GM18907 (cell line): ENCODE measurements at regions not wholly inside any gene's neighbourhood (a gene's known extent, or its start where the extent isn't known, plus 50 kb on each side); places are given as distances from the start of the nearest gene placed in this dataset.

Source experiments
- ATAC-seq: cut with Tn5 transposase; IDR thresholded peaks from one replicate; pipeline ENCODE4 v1.9.1; 2021; ENCODE audit warnings: mild to moderate bottlenecking, moderate library complexity; ENCODE audit not compliant: unreplicated experiment

GRCh38 chr6:170022827-170023619, 267.9 kb downstream of the DLL1 start:
- ATAC-seq = no peak

DNA sequence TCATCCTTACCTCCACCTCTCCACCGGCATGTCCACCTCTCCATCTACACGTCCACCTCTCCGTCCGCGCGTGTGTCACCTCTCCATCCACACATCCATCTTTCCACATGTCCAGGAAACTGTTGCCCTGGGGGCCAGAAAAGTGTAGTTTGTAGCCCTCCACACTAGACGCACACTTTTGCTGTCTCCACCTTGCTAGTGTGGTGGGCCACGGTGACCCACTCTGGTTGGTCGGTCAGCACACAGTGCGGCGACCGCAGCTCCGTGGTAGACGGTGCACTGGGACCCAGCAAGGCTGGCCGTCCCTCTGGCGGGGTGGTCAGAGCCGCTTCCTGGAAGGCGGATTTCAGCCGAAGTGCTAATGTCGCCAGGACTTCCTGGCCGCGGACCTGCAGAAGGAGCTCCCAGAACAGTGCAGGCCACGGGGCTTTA, 268.6 kb downstream of the DLL1 start:
- no peak for ATAC-seq

DNA sequence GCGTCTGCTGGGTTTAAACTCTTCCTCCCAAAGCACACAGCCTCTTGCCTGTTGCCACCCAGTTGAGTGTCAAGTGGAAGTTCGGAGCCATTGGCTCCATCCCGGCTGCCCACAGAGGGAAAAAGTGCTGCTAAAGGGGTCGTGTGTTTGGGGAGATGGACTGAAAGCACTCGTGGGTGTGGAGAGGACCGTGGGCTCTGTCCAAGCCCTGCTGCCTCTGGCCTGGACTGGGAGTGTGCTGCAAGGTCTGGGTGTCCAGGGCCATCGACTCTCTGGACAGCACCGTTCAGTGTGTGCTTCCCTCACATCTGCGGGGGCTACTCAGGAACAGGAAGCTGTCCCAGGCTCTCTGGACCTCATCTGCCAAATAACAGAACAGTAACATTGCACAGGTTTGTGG, 269.3 kb downstream of the DLL1 start:
- ATAC-seq = no peak

DNA sequence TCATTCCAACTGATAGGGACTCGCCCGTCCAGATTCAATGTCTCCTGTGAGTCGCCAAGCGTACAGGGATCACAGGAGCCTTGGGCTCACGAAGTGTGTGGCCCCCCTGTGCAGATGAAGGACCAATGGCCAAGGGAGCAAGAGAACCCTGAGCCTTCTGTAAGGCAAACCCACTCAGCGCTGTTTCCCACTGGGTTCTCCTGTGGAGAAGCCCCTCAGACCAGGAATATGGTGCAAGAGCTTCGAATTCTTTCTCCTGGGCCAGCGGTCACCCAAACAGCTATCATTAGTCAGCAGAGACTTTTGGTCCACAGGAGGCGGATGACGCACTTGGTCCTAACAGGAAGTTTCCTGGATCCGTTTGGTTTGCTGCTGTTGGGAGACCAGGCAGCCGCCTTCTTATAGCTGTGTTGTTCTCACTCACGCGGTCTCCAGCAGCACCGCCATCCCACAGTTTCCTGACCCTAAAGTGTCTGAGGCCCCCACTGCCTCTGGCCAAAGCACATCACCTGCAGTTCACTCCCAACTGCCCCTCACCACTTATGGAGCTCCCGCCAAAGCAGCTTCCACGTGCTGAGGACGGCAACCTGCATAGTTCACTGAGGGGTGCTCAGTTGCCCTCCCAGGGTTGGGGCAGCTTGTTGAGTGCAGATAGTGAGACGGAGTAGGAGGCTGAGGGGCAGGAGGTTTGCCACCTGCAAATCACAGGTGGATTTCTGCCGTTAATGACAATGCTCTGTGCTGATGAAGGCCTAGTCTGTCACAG, 268.6 kb downstream of the ERMARD start:
- ATAC-seq = no peak

GRCh38 chr6:170018936-170019817, 267.8 kb downstream of the ERMARD start:
- no peak for ATAC-seq

DNA sequence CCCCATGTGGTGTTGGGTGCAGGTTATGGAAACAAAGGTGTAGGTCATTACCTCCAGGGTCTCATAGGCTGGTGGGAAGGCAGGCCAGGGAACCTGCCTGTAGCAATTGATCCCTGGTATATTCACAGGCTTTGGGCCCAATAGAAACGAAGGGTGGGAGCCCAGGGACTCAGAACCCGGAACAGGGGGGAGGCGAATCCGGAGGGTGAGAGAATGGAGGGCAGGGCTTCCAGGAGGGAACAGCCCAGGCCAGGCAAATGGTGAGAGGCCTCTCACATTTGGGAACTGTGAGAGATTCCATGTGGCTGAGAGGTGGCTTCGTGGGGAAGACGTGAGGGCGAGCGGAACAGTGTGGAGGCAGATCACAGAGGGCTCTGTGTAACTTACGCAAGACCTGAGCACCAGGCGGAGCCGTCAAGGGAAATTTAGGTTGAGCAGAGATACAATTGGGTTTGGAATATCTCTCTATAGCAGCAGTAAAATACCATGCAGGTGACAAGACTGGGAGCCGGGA, 267.1 kb downstream of the ERMARD start:
- no peak for ATAC-seq

DNA sequence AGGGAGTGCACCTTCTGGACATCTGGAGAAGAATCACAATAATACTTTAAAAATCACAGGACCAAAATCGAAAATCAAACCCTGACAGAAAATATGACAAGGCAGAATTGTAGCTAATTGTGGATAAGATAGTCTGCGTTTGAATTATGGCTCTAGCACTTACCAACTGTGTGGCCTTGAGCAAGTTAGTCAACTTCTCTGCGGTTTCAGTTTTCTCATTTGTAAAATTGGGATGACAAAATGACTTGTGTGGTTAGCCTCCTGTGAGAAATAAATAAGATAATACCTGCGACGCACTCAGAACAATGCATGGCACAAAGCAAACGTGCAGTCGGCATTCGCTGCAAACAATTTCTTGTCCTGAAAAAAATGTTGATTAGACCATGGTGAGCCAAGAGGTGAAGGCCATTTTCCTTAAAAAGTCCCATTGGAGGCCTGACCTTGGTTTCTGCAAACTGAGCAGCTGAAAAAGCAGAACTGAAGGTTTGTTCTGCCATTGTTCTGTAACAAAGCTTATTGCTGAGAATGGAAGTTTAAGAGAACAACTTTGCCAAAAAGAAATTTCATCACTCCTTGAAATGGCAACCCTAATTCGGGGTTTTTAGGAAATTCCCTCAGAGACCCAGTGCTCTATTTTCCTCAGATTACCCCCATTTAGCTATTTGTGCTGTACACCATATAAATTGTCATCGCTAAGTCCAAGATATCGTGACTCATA, 266.3 kb downstream of the ERMARD start:
- no peak for ATAC-seq

DNA sequence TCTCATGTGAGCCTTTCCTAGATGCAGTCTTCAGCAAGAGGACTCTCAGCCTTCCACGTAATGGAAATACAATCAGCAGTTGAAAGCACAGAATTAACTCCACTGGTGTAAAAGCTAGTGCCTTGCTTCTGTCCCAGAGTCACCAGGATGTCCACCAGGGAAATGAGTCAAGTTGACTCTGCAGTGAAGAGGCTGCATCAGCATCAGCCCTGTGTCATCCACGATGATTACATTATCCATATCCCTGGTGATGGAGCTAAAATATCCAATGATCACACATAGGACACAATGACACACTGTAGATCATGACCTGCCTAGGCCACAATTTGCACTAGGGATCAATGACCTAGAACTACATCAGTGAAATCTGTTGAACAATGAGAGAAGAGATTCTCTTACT, 262.4 kb downstream of the ERMARD start:
- ATAC-seq = no peak

DNA sequence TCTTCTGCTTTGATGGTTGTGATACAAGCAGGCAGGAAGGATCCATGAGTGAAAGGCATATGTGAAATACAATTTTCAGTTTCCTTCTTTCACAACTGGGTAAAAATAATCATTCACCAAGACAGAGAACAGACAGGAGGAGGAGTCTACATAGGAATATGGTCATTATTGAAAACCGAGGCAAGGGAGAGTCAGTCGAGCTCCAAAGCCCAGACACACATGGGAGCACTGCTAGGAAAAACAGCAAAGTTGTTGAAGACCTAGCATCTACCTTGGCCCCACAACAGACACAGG, 260.6 kb downstream of the ERMARD start:
- ATAC-seq = no peak

- ATAC-seq = no peak
Measured at GRCh38 chr6:170011204-170012036, 260.0 kb downstream of the ERMARD start.

- ATAC-seq = no peak
Measured at GRCh38 chr6:170010665-170011203, 259.3 kb downstream of the ERMARD start.

- ATAC-seq = no peak
Measured at GRCh38 chr6:170008294-170008785, 256.9 kb downstream of the ERMARD start.

DNA sequence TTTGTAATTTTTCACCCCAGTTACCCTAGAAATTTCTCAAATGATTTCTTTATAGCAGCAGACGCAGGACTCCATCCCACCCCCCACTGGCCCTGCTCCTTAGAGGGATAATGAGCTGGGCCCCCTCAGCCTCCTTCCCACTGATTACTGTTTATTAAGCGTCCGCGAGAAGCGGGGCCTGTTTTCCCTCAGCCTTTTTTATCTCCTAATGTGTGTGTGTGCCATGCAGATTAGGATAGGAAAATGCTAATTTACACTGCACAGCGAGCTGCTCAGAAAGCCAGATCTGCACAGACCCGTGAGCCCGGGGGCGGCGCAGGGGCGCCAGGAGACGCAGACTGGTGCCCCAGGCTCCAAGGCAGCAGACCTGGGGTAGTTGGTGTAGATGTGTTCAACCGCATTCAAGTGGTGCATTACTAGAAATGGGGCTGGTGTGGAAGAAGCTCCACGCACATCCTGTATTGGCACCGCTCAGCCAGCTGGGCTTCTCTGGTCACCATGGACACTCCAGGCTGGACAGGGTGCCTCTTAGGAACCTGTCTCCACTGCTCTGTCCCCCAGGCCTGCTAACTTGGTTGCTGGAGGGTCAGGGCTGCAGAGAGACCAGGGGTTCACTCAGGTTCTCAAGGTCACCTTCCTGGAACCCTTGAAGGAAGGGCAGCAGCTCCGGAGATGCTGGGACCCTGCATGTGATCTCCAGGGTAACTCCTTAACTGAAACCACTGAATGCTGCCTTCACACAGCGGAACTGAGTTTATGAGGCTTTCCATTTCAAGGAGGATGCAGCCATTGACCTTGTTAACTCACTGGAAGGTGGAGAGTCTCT, 256.3 kb downstream of the ERMARD start:
- ATAC-seq = no peak

DNA sequence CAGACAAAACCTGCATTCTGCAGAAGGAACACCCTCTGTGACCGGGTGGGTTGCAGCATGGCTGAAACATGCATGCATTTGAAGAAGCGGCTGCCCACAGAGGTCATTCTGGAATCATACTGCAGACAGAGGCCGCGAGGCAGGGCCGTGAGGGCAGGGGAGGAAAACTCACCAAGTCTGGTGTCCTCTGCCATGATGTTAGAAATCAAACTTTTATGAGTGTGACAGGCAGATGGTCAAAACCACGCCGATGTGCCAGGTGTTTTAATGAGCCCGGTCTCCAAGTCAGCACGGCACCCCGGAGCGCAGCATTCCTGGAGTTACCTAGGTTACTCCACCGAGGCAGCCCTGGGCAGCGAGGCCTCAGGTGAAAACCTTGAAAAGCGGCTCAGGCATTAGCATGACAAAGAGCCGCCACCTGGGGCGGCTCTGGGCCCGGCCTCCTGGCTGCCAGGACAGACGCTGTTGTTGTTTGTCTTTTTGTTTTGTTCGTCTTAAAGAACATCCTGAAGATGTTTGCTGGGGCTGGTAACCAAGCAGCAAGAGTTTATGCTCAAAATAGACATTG, 255.6 kb downstream of the ERMARD start:
- no peak for ATAC-seq

DNA sequence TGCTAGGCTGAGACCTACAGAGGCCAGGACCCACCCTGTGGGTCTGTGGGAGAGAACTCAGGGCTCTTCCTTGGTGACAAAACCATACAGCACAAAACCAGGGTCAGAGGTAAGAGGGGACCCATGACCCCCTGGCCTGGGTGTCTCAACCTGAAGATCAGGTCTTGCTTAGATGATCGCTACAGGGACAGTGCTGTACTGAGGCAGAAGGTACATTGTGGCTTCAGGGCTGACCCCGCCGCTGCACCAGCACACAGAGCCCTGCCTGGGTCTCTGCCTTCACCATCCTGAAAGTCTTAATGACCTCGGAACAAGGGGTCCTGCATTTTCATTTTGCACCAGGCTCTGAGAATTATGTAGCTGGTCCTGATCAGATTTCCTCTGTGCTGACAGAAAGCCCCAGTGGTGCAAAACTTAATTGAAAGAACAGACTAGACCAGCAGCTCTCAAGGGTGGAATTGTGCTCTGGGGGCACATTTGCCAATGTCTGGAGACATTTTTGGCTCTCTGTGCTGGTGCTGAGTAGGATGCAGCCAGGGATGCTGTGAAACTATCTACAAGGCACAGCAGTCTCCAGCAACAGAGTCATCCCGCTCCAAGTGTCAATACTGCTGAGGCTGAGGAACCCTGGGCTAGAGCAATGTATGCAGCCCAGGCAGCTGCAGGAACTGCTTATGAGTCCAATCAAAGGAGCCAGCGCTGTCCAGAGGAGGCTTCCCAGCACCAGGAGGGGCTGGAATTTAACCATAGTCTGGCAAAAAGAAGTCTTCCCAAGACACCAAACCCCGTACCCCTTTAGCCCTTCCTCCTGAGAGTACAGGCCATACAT, 254.9 kb downstream of the ERMARD start:
- ATAC-seq = no peak

DNA sequence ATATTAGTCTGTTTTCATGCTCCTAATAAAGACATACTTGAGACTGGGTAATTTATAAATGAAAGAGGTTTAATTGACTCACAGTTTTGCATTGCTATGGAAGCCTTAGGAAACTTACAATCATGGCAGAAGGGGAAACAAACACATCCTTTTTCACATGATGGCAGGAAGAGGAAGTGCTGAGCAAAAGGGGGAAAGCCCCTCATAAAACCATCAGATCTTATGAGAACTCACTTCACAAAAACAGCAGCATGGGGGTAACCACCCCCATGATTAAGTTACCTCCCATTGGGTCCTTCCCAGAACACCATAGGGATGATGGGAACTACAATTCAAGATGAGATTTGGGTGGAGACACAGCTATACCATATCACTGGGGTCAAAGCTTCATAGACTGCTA, 254.2 kb downstream of the ERMARD start:
- ATAC-seq = no peak

- no peak for ATAC-seq
Measured at GRCh38 chr6:170004585-170005210, 253.3 kb downstream of the ERMARD start.
